ENCODE measurements at regions not wholly inside any gene's neighbourhood (a gene's known extent, or its start where the extent isn't known, plus 50 kb on each side); places are given as distances from the start of the nearest gene placed in this dataset.
A peak's percentile ranks its signal among the peaks of the same experiment; 100 is the strongest.

DNA sequence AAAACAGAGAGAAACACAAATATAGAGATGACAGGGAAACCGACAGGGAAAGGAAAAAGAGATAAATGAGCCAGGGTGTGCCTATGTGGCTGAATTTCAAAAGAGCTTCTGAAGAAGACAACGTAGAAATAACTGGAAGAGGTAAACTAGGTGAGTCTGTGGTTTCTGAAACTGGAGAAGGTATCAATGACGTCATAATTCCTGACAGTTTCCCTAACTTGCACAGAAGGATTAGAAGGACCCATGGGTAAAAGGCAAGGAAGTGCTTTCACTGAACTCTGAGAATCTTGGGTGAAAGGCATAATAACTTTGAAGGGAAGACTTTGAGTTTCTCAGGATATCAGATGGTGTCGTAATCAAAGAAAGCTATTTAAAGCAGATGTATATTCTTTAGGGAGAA is 790.8 kb upstream of the NUDT12 start:
- H3K79me2 ChIP-seq (ENCODE audit: low read length): no peaks in the 10 kb centered on the region
- H4K20me1 ChIP-seq (ENCODE audit: insufficient read depth, low read length): no peaks in the 10 kb centered on the region
- H3K9me3 ChIP-seq (ENCODE audit: insufficient read depth, low read length): no peaks in the 10 kb centered on the region
- no peak overlapping the region for H3K4me2 ChIP-seq (ENCODE audit: low read length)
- H3K27ac ChIP-seq (ENCODE audit: low read length): no peak overlapping the region
- H3K4me3 ChIP-seq (ENCODE audit: low read length): no peak overlapping the region
- H2AFZ ChIP-seq (ENCODE audit: low read depth, low read length): no peak overlapping the region
- no peaks in the 10 kb centered on the region for H3K4me1 ChIP-seq (ENCODE audit: low read length)
- no peaks in the 10 kb centered on the region for H3K36me3 ChIP-seq (replicated peaks; ENCODE audit: low read depth, low read length)
- no peak for TF ChIP-seq EZH2phosphoT487 (IDR thresholded peaks at IDR 0.05; ENCODE audit: low read depth)
- TF ChIP-seq, protein P1, sequence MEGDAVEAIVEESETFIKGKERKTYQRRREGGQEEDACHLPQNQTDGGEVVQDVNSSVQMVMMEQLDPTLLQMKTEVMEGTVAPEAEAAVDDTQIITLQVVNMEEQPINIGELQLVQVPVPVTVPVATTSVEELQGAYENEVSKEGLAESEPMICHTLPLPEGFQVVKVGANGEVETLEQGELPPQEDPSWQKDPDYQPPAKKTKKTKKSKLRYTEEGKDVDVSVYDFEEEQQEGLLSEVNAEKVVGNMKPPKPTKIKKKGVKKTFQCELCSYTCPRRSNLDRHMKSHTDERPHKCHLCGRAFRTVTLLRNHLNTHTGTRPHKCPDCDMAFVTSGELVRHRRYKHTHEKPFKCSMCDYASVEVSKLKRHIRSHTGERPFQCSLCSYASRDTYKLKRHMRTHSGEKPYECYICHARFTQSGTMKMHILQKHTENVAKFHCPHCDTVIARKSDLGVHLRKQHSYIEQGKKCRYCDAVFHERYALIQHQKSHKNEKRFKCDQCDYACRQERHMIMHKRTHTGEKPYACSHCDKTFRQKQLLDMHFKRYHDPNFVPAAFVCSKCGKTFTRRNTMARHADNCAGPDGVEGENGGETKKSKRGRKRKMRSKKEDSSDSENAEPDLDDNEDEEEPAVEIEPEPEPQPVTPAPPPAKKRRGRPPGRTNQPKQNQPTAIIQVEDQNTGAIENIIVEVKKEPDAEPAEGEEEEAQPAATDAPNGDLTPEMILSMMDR (IDR thresholded peaks at IDR 0.05; ENCODE audit: low read depth, low read length): no peak
- H3K9ac ChIP-seq (ENCODE audit: low read length): no peak overlapping the region
- H3K27me3 ChIP-seq (ENCODE audit: low read depth, low read length): no peaks in the 10 kb centered on the region

GRCh38 chr5:104352954-104353353 is 790.4 kb upstream of the NUDT12 start:
- Histone ChIP-seq H4K20me1 (ENCODE audit: insufficient read depth, low read length) (no peaks in the 10 kb centered on the region), H3K27ac (ENCODE audit: low read length) (no peak overlapping the region), H3K4me1 (ENCODE audit: low read length) (no peaks in the 10 kb centered on the region), H3K79me2 (ENCODE audit: low read length) (no peaks in the 10 kb centered on the region), H3K9ac (ENCODE audit: low read length) (no peak overlapping the region), H2AFZ (ENCODE audit: low read depth, low read length) (no peak overlapping the region), H3K9me3 (ENCODE audit: insufficient read depth, low read length) (no peaks in the 10 kb centered on the region), H3K36me3 (replicated peaks; ENCODE audit: low read depth, low read length) (no peaks in the 10 kb centered on the region), H3K27me3 (ENCODE audit: low read depth, low read length) (no peaks in the 10 kb centered on the region), H3K4me3 (ENCODE audit: low read length) (no peak overlapping the region), H3K4me2 (ENCODE audit: low read length) (no peak overlapping the region)
- TF ChIP-seq, protein P1 (IDR thresholded peaks at IDR 0.05; ENCODE audit: low read depth, low read length): no peak
- TF ChIP-seq EZH2phosphoT487 (IDR thresholded peaks at IDR 0.05; ENCODE audit: low read depth): no peak

GRCh38 chr5:104347119-104347708 is 784.6 kb upstream of the NUDT12 start:
- TF ChIP-seq, protein P1 (IDR thresholded peaks at IDR 0.05; ENCODE audit: low read depth, low read length): peak; percentile 36
- no peak for TF ChIP-seq EZH2phosphoT487 (IDR thresholded peaks at IDR 0.05; ENCODE audit: low read depth)
- Histone ChIP-seq H2AFZ (ENCODE audit: low read depth, low read length) (no peak overlapping the region), H3K4me2 (ENCODE audit: low read length) (no peak overlapping the region), H3K27ac (ENCODE audit: low read length) (no peak overlapping the region), H3K4me1 (ENCODE audit: low read length) (no peaks in the 10 kb centered on the region), H3K4me3 (ENCODE audit: low read length) (no peak overlapping the region), H3K27me3 (ENCODE audit: low read depth, low read length) (no peaks in the 10 kb centered on the region), H4K20me1 (ENCODE audit: insufficient read depth, low read length) (no peaks in the 10 kb centered on the region), H3K9ac (ENCODE audit: low read length) (no peak overlapping the region), H3K36me3 (replicated peaks; ENCODE audit: low read depth, low read length) (no peaks in the 10 kb centered on the region), H3K9me3 (ENCODE audit: insufficient read depth, low read length) (no peaks in the 10 kb centered on the region), H3K79me2 (ENCODE audit: low read length) (no peaks in the 10 kb centered on the region)

GRCh38 chr5:104345222-104346016 is 782.8 kb upstream of the NUDT12 start:
- Histone ChIP-seq H3K9me3 (ENCODE audit: insufficient read depth, low read length) (no peaks in the 10 kb centered on the region), H3K4me2 (ENCODE audit: low read length) (no peak overlapping the region), H3K36me3 (replicated peaks; ENCODE audit: low read depth, low read length) (no peaks in the 10 kb centered on the region), H3K27me3 (ENCODE audit: low read depth, low read length) (no peaks in the 10 kb centered on the region), H3K4me3 (ENCODE audit: low read length) (no peak overlapping the region), H3K4me1 (ENCODE audit: low read length) (no peaks in the 10 kb centered on the region), H2AFZ (ENCODE audit: low read depth, low read length) (no peak overlapping the region), H3K9ac (ENCODE audit: low read length) (no peak overlapping the region), H3K27ac (ENCODE audit: low read length) (no peak overlapping the region), H4K20me1 (ENCODE audit: insufficient read depth, low read length) (no peaks in the 10 kb centered on the region), H3K79me2 (ENCODE audit: low read length) (no peaks in the 10 kb centered on the region)
- TF ChIP-seq, protein P1 (IDR thresholded peaks at IDR 0.05; ENCODE audit: low read depth, low read length): no peak
- no peak for TF ChIP-seq EZH2phosphoT487 (IDR thresholded peaks at IDR 0.05; ENCODE audit: low read depth)
